HT1080 (cell line): ENCODE measurements at regions not wholly inside any gene's neighbourhood (a gene's known extent, or its start where the extent isn't known, plus 50 kb on each side); places are given as distances from the start of the nearest gene placed in this dataset.
A peak's percentile ranks its signal among the peaks of the same experiment; 100 is the strongest.

ENCODE experiments used
- DNase-seq: peaks from one replicate; pipeline ENCODE4 v3.0.0-alpha.2; 2015; ENCODE audit warnings: low read depth

GRCh38 chrX:42624524-42624923 is 153.4 kb downstream of the PPP1R2C start:
- DNase-seq, result no peak

DNA sequence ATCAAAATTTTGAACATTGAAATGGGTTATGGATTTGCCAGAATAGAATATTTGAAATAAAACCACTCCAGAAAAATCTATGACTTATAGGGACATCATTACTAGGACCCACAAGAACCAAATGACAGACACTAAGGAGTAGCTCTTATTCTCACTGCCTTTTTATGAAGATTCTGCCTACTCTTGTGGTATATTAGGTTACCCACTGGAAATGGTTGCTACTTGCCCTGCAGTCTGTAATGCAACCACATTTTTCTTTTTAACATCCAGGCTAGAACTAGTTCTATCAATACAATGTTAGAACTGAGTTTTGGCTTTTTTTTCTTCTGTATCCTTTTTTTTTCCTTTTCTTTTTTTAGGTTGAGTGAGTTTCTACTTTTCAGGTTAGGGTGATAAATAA is 158.9 kb downstream of the PPP1R2C start:
- DNase-seq, result no peak

- DNase-seq, result no peak
Measured at GRCh38 chrX:42616981-42617380, 161.0 kb downstream of the PPP1R2C start.

DNA sequence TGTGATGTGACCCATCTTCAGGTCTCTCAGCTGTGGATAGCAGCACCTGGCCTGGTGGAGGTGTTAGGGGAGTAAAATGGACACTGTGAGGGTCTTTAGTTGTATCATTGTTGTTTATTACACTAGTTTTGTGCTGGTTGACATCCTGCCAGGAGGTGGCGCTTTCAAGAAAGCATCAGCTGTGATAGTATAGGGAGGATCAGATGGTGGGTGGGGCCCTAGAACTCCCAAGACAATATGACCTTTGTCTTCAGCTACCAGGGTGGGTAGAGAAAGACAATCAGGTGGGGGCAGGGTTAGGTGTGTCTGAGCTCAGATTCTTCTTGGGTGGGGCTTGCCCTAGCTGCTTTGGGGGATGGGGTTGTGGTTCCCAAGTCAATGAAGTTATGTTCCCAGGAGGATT is 162.8 kb downstream of the PPP1R2C start:
- peak; percentile 44 for DNase-seq

- DNase-seq, result no peak
Measured at GRCh38 chrX:42606591-42606990, 171.4 kb downstream of the PPP1R2C start.

DNA sequence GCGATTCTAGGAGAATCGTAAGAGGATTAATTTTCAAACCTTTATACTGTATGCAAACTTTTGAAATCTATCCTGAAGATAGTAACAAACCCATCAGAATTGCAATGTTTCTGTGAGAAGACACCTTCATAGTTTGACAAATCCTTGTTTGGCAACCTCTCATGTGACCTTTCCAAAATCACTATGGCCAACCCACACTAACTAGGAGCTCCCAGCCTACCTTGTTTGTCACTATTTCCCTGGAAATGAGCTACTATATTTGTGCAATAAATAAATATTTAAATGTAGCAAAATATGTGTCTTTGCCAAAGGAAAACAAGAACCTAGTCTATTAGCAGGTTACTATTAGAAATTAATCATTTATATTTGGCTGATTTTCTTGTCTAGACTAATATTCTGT is 173.7 kb downstream of the PPP1R2C start:
- DNase-seq, result no peak

- no peak for DNase-seq
Measured at GRCh38 chrX:42603016-42603415, 174.9 kb downstream of the PPP1R2C start.

DNA sequence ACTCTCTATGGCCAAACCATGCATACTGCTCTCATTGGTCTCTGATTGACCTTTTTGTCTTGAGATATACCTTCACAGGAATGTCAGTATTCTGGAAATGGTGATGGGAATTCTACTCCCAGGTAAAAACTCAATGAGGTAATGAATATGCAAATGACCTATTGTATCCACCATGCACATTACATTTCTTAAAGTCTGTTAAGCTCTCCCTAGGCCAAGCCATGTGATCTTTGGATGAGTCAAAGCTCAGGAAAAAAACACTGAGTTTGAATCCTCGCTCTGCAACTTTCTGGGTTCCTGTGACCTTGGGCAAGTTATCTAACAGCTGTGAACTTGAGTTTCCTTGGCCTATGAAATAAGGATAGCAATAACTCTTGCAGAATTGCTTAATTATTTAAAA is 175.4 kb downstream of the PPP1R2C start:
- DNase-seq, result no peak

DNA sequence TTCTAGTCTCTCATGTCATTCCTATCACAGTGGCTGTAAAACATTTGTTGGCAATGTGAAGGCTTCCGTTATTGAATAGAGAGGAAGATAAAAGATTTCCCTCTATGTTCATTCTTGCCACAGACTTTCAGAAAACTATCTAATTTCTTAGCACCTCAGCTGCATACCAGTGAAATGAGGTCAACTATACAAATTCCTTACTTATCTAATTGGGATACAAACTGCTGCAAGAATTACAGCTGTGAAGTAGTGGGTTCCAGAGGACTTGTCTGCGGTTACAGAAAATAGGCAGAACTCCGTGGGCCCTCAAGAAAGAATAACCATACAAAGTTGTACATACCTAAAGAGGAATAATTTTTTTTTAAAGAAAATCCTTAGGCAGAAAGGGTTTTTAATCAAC is 175.8 kb downstream of the PPP1R2C start:
- DNase-seq, result no peak

DNA sequence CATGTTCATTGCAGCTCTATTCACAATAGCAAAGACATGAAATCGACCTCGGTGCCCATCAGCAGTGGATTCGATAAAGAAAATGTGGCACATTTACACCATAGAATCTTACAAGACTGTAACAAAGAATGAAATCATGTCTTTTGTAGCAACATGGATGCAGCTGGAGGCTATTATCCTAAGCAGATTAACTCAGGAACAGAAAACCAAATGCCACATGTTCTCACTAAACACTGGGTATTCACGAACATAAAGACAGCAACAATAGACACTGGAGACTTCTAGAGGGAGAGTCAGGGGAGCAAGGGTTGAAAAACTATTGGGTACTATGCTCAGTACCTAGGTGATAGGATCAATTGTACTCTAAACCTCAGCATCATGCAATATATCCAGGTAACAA is 180.5 kb downstream of the PPP1R2C start:
- no peak for DNase-seq

DNA sequence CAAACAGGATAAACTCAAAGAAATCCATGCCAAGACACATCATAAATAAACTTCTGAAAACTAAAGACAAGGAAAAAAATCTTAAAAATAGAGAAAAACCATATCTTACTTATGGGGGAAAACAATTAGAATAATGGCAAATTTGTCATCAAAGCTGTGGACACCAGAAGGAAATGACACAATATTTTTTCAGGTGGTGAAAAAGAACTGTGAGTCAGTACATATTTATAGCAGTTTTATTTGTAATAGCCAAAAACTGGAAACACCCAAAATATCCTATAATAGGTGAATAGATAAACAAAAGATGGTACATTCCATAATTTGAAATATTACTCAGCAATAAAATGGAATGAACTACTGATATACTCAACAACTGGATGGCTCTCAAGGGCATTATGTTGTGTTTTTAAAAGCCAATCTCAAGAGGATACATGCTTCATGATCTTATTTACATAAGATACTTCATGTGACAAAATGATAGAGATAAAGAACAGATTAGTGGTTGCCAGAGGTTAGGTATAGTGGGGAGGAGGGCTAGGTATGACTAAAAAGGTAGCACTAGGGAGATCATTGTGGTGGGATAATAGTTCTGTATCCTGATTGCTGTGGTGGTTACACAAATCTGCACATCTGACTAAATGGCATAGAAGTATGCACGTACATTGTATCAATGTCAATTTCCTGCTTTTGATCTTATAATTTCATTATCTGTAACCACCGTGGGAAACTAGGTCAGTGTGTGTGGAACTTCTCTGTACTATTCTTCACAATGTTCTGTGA is 191.9 kb downstream of the PPP1R2C start:
- no peak for DNase-seq

DNA sequence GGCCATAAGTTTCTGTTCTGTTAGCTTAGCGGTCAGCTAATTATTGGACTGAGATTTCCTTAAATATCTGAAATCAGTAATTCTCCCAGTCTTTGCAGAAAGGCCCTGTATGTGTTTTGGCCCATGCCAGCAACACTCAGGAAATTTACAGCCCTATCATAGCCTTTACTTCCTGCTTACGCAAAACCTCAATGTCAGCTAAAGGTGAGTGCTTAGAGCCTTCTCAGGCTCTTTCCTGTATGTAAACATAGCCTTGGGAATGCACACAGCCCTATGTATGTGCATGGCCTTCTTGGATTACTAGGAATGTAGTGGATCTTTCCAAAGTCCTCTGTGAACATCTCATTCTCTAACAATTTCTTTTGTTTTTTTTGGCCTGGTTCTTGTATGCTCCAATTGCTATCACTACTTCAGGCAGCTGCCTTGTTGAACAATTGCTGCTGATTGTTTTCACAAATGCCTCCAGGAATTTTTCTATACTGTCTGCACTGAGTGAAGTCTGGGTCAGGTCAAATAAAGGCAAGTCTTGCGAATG is 200.0 kb downstream of the PPP1R2C start:
- DNase-seq, result peak; percentile 2

- no peak for DNase-seq
Measured at GRCh38 chrX:42567268-42567667, 210.7 kb downstream of the PPP1R2C start.

- DNase-seq, result no peak
Measured at GRCh38 chrX:42565739-42566138, 212.2 kb downstream of the PPP1R2C start.

DNA sequence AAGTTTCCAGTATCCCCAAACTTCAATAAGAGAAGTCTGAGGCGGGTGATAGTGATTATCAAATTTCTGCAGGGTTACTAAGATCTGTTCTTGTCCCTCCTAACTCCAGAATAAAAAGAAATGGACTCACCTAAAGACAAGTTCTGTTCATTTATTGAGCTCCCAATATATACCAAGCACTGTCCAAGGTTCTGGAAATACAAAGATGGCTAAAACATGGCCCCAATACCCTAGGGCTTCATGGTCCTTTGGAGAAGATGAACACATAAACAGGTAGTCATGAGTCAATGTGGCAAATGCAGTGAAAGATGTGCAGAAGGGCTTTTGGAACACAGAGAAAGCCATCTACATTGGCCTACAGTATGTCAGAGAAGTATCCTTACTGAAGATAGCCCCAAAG is 231.2 kb downstream of the PPP1R2C start:
- DNase-seq, result no peak

DNA sequence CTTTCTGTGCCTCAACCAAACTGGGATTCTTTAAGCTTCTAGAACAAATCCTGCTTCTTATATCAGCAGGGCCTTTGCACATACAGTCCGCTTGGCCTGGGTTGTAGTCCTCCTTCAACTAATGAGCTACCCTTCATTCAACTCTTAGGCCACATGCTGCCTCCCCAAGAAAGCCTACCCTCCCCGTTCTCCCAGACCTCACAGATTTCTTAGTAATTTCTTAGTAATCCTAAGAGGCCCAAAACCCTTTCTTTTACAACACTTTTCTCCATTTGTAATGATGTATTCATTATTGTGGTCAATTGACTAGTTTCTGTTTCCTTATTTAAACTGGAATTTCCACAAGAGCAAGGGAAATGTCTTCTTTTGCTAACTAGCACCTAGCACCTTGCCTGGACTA is 233.1 kb downstream of the PPP1R2C start:
- no peak for DNase-seq

- DNase-seq, result no peak
Measured at GRCh38 chrX:42541554-42541953, 236.4 kb downstream of the PPP1R2C start.

GRCh38 chrX:42540146-42540545 is 237.8 kb downstream of the PPP1R2C start:
- DNase-seq, result no peak

GRCh38 chrX:42538405-42538804 is 239.6 kb downstream of the PPP1R2C start:
- no peak for DNase-seq

DNA sequence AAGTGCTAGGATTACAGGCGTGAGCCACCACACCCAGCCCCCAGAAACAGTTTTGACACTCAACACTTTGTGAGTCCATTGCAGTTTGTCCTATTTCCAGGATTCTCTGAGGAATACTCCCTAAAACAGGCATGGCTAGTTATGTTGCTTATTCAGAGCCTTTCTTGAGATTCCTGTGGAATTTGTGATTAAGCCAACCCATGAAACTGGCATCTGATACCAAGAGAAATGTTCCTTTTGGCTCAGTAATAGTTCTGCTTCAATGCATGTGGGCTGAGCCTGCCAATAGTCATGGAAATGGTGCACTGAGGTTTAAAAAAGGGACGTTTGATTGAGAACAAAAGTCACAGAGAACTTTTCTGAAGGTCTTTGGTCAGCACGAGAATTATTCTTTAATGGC is 241.7 kb downstream of the PPP1R2C start:
- no peak for DNase-seq

- no peak for DNase-seq
Measured at GRCh38 chrX:42535233-42535632, 242.7 kb downstream of the PPP1R2C start.

GRCh38 chrX:42533761-42534160 is 244.2 kb downstream of the PPP1R2C start:
- DNase-seq, result no peak

DNA sequence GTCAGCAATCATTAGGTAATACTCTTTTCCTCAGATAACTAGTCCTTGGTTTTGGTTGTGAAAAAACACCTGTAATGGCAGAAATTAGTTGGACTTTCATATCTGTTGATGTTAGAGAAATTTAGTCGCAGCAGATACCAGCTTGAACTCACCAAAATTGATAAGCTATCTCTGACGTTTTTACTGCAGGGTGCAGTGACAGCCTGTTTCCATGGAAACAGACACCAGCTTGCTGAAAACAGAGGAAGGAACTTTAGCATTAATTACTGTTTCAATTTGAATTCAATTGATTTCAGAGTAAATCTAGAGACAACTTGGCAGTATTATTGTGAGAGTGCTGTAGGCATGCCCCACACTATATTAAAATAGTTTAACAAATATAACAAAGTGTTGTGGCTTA is 246.5 kb downstream of the PPP1R2C start:
- no peak for DNase-seq
